MM.1S (cell line): ENCODE measurements at regions not wholly inside any gene's neighbourhood (a gene's known extent, or its start where the extent isn't known, plus 50 kb on each side); places are given as distances from the start of the nearest gene placed in this dataset.

Source experiments
- EZH2 ChIP-seq: fragments of 300-600 bp; sonication (generic); optimal IDR thresholded peaks from 2 replicates; pipeline ENCODE3; 2017; ENCODE audit warnings: low read depth, mild to moderate bottlenecking, antibody characterized with exemption, low read length, mixed read lengths
- EZH2phosphoT487 ChIP-seq: fragments of 300-600 bp; sonication (generic); IDR thresholded peaks from 2 replicates; pipeline ENCODE4 v1.6.1; 2018; ENCODE audit warnings: antibody characterized with exemption, low read length
- TF ChIP-seq, protein P1 (sequence below): fragments of 300-600 bp; sonication (generic); IDR thresholded peaks from 2 replicates; pipeline ENCODE4 v1.5.1; 2016; ENCODE audit warnings: antibody characterized with exemption, low read length, mixed read lengths

- TF ChIP-seq, protein P1, sequence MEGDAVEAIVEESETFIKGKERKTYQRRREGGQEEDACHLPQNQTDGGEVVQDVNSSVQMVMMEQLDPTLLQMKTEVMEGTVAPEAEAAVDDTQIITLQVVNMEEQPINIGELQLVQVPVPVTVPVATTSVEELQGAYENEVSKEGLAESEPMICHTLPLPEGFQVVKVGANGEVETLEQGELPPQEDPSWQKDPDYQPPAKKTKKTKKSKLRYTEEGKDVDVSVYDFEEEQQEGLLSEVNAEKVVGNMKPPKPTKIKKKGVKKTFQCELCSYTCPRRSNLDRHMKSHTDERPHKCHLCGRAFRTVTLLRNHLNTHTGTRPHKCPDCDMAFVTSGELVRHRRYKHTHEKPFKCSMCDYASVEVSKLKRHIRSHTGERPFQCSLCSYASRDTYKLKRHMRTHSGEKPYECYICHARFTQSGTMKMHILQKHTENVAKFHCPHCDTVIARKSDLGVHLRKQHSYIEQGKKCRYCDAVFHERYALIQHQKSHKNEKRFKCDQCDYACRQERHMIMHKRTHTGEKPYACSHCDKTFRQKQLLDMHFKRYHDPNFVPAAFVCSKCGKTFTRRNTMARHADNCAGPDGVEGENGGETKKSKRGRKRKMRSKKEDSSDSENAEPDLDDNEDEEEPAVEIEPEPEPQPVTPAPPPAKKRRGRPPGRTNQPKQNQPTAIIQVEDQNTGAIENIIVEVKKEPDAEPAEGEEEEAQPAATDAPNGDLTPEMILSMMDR: no peak
- TF ChIP-seq EZH2phosphoT487 (no peak), EZH2 (no peak)
These were observed 1123.0 kb downstream of the VRK1 start for GRCh38 chr14:97920201-97920600.
